GM23338 (cell line): ENCODE measurements at regions not wholly inside any gene's neighbourhood (a gene's known extent, or its start where the extent isn't known, plus 50 kb on each side); places are given as distances from the start of the nearest gene placed in this dataset.

Source experiments
- CREB1 ChIP-seq: fragments of 250-450 bp; sonication (Bioruptor Pico); IDR thresholded peaks from 2 replicates; pipeline ENCODE4 v1.5.0; 2020; ENCODE audit warnings: low read depth, mild to moderate bottlenecking, moderate library complexity
- EZH2 ChIP-seq: fragments of 200-600 bp; sonication (generic); IDR thresholded peaks from one replicate; pipeline ENCODE4 v1.8.0; 2017; ENCODE audit warnings: antibody characterized with exemption, mild to moderate bottlenecking, low read depth; ENCODE audit not compliant: unreplicated experiment
- EZH2phosphoT487 ChIP-seq: fragments of 200-600 bp; sonication (generic); IDR thresholded peaks from one replicate; pipeline ENCODE4 v1.8.1; 2018; ENCODE audit warnings: antibody characterized with exemption; ENCODE audit not compliant: unreplicated experiment
- JUNB ChIP-seq: IDR thresholded peaks from one replicate; pipeline ENCODE4 v1.6.1; 2016; ENCODE audit warnings: antibody characterized with exemption; ENCODE audit not compliant: unreplicated experiment
- POLR2AphosphoS5 ChIP-seq: IDR thresholded peaks from 2 replicates; pipeline ENCODE4 v1.6.1; 2016; ENCODE audit warnings: antibody characterized with exemption, low read depth
- STAT1 ChIP-seq: IDR thresholded peaks from one replicate; pipeline ENCODE4 v1.6.1; 2016; ENCODE audit warnings: antibody characterized with exemption; ENCODE audit not compliant: unreplicated experiment
- ZNF114 ChIP-seq: fragments of 250-450 bp; sonication (Bioruptor Pico); IDR thresholded peaks from 2 replicates; pipeline ENCODE4 v1.5.0; 2020; ENCODE audit warnings: mild to moderate bottlenecking, moderate library complexity
- TF ChIP-seq, protein P1 (sequence below), 2 experiments: fragments of 200-600 bp in 1 of 2; sonication (generic) in 1 of 2; conservative IDR thresholded peaks; 2 replicates each; pipeline versions ENCODE4 v1.5.1 to v1.6.1; 2016 to 2017; ENCODE audit warnings: antibody characterized with exemption in 2 of 2, low read depth in 2 of 2, mild to moderate bottlenecking in 2 of 2, moderate library complexity in 1 of 2
- TF ChIP-seq, protein P2 (sequence below): IDR thresholded peaks from one replicate; pipeline ENCODE4 v1.6.1; 2018; ENCODE audit warnings: antibody characterized with exemption; ENCODE audit not compliant: unreplicated experiment
- TF ChIP-seq, protein P3 (sequence below): IDR thresholded peaks from 2 replicates; pipeline ENCODE4 v1.6.1; 2016; ENCODE audit warnings: antibody characterized with exemption

DNA sequence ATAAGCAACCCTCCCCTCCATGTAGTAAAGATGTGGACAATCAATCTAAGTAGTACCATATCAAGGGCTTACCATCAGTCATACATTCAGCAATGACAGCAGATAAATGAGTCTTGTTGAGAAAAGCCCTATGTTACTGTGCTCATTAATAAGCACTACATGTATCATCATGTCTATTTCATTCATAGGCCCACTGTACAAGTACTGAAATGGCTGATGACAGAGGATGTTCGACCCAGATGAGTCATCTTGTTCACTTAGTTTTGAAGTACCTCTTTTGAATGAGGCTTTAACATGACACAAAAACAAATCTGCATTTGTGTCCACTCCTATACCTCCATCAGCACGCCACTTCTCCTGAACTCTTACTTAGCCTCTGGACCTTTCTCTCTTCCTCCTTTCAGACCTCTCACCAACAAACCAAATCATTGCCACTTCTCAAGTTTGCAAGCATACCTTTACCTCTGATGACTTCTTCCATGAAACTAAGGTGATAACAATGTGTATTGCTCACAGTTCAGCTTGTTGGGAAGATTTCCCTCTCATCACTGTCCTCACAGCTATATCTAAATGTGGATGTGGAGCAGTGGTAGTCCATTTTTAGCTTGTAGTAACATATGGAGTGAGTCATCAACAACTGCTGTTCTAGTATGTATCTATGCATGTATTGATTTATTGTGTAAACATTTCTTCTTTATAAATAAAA, 921.0 kb upstream of the SLC39A10 start:
- TF ChIP-seq, protein P1, sequence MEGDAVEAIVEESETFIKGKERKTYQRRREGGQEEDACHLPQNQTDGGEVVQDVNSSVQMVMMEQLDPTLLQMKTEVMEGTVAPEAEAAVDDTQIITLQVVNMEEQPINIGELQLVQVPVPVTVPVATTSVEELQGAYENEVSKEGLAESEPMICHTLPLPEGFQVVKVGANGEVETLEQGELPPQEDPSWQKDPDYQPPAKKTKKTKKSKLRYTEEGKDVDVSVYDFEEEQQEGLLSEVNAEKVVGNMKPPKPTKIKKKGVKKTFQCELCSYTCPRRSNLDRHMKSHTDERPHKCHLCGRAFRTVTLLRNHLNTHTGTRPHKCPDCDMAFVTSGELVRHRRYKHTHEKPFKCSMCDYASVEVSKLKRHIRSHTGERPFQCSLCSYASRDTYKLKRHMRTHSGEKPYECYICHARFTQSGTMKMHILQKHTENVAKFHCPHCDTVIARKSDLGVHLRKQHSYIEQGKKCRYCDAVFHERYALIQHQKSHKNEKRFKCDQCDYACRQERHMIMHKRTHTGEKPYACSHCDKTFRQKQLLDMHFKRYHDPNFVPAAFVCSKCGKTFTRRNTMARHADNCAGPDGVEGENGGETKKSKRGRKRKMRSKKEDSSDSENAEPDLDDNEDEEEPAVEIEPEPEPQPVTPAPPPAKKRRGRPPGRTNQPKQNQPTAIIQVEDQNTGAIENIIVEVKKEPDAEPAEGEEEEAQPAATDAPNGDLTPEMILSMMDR (conservative IDR thresholded peaks at IDR 0.05; ENCODE audit: low read depth in 2 of 2): no peak
- TF ChIP-seq EZH2 (no peak), STAT1 (no peak), CREB1 (CRISPR knock-in tag) (no peak), EZH2phosphoT487 (no peak), JUNB (no peak), POLR2AphosphoS5 (no peak), ZNF114 (no peak)
- TF ChIP-seq, protein P2, sequence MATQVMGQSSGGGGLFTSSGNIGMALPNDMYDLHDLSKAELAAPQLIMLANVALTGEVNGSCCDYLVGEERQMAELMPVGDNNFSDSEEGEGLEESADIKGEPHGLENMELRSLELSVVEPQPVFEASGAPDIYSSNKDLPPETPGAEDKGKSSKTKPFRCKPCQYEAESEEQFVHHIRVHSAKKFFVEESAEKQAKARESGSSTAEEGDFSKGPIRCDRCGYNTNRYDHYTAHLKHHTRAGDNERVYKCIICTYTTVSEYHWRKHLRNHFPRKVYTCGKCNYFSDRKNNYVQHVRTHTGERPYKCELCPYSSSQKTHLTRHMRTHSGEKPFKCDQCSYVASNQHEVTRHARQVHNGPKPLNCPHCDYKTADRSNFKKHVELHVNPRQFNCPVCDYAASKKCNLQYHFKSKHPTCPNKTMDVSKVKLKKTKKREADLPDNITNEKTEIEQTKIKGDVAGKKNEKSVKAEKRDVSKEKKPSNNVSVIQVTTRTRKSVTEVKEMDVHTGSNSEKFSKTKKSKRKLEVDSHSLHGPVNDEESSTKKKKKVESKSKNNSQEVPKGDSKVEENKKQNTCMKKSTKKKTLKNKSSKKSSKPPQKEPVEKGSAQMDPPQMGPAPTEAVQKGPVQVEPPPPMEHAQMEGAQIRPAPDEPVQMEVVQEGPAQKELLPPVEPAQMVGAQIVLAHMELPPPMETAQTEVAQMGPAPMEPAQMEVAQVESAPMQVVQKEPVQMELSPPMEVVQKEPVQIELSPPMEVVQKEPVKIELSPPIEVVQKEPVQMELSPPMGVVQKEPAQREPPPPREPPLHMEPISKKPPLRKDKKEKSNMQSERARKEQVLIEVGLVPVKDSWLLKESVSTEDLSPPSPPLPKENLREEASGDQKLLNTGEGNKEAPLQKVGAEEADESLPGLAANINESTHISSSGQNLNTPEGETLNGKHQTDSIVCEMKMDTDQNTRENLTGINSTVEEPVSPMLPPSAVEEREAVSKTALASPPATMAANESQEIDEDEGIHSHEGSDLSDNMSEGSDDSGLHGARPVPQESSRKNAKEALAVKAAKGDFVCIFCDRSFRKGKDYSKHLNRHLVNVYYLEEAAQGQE: no peak
- TF ChIP-seq, protein P3, sequence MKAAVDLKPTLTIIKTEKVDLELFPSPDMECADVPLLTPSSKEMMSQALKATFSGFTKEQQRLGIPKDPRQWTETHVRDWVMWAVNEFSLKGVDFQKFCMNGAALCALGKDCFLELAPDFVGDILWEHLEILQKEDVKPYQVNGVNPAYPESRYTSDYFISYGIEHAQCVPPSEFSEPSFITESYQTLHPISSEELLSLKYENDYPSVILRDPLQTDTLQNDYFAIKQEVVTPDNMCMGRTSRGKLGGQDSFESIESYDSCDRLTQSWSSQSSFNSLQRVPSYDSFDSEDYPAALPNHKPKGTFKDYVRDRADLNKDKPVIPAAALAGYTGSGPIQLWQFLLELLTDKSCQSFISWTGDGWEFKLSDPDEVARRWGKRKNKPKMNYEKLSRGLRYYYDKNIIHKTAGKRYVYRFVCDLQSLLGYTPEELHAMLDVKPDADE: no peak
